ENCODE measurements at regions not wholly inside any gene's neighbourhood (a gene's known extent, or its start where the extent isn't known, plus 50 kb on each side); places are given as distances from the start of the nearest gene placed in this dataset.

DNA sequence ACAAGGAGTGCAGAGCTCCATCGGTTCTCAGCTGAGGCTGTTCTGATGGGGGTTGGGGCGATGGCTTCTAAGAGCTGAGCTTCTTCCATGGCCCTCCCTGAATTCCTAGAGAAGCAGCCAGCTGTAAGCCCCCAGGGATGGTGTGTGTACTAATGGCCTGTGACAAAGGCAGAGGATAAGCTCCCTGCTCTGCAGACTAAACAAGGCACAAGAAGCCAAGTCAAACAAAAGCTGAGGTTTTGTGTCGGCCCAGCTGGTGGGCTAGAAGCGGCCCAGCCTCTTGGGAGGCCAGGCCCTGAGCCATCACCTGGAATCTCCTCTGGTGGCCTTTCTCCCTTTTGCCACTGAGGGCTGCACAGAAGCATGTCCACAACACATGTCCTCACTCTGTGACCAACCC is 75.0 kb upstream of the XPA start:
- TF ChIP-seq YY1 (IDR thresholded peaks at IDR 0.05; ENCODE audit: low read depth) (no peak), TAF1 (IDR thresholded peaks at IDR 0.05; ENCODE audit: low read depth) (no peak), TCF12 (IDR thresholded peaks at IDR 0.05; ENCODE audit: low read depth) (no peak), CREB1 (IDR thresholded peaks at IDR 0.05; ENCODE audit: low read depth) (no peak), CEBPB (IDR thresholded peaks at IDR 0.05) (no peak), NFIC (IDR thresholded peaks at IDR 0.05) (no peak), EP300 (IDR thresholded peaks at IDR 0.05; ENCODE audit: borderline replicate concordance) (no peak), FOXM1 (IDR thresholded peaks at IDR 0.05; ENCODE audit: borderline replicate concordance, low read depth) (no peak), EGR1 (IDR thresholded peaks at IDR 0.05) (no peak), TEAD4 (IDR thresholded peaks at IDR 0.05) (no peak)
- TF ChIP-seq, protein P1, sequence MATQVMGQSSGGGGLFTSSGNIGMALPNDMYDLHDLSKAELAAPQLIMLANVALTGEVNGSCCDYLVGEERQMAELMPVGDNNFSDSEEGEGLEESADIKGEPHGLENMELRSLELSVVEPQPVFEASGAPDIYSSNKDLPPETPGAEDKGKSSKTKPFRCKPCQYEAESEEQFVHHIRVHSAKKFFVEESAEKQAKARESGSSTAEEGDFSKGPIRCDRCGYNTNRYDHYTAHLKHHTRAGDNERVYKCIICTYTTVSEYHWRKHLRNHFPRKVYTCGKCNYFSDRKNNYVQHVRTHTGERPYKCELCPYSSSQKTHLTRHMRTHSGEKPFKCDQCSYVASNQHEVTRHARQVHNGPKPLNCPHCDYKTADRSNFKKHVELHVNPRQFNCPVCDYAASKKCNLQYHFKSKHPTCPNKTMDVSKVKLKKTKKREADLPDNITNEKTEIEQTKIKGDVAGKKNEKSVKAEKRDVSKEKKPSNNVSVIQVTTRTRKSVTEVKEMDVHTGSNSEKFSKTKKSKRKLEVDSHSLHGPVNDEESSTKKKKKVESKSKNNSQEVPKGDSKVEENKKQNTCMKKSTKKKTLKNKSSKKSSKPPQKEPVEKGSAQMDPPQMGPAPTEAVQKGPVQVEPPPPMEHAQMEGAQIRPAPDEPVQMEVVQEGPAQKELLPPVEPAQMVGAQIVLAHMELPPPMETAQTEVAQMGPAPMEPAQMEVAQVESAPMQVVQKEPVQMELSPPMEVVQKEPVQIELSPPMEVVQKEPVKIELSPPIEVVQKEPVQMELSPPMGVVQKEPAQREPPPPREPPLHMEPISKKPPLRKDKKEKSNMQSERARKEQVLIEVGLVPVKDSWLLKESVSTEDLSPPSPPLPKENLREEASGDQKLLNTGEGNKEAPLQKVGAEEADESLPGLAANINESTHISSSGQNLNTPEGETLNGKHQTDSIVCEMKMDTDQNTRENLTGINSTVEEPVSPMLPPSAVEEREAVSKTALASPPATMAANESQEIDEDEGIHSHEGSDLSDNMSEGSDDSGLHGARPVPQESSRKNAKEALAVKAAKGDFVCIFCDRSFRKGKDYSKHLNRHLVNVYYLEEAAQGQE (IDR thresholded peaks at IDR 0.05; ENCODE audit: low read depth) = no peak
- TF ChIP-seq, protein P2, sequence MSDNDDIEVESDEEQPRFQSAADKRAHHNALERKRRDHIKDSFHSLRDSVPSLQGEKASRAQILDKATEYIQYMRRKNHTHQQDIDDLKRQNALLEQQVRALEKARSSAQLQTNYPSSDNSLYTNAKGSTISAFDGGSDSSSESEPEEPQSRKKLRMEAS (IDR thresholded peaks at IDR 0.05) = no peak
